HG03432 (cell line): ENCODE measurements at regions not wholly inside any gene's neighbourhood (a gene's known extent, or its start where the extent isn't known, plus 50 kb on each side); places are given as distances from the start of the nearest gene placed in this dataset.

Experiments used
- ATAC-seq: cut with Tn5 transposase; IDR thresholded peaks from one replicate; pipeline ENCODE4 v1.9.1; 2021; ENCODE audit warnings: mild to moderate bottlenecking, moderate library complexity; ENCODE audit not compliant: unreplicated experiment

GRCh38 chr20:10724449-10725173 lies 50.8 kb upstream of the JAG1 start:
- no peak for ATAC-seq

DNA sequence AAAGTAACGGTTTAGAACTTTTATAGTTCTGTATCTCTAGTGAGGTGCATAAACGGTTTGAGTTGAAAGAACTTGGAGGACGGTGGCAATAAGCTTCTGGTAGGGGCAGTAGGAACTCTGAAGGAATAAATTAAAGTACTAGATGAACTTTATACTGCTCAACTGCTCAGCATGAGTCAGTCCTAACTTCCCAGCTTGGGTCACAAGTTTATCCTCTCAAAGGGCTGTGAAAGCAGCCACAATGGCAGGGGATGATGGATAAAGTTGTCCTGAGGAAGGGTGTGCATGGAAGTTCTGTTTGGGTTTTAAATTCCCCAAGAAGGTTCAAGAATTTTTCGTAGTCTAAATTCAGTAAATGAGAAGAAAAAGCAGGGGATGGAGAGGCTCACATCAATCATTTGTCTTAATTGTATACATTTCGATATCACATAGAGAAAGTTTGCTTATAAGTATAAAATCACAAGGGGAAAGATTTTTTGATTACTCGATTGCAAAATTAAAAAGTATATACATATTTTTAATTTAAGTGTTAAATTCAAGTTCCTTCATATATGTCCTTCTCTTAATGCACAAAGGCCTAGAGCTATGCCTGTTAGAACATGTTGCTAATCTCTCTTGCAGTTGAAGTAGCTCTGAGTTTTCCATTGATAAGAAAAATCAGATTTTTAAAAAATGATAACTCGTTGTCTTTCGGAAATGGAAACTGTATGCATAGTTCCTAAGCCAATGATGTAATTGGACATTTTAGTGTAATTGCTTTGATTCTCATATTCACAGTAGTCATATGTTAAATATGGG lies 55.3 kb upstream of the JAG1 start:
- no peak for ATAC-seq

- ATAC-seq, result no peak
These were observed 56.0 kb upstream of the JAG1 start for GRCh38 chr20:10729785-10730184.

GRCh38 chr20:10730629-10731183 lies 56.9 kb upstream of the JAG1 start:
- ATAC-seq, result no peak

GRCh38 chr20:10731190-10731965 lies 57.6 kb upstream of the JAG1 start:
- ATAC-seq, result no peak

DNA sequence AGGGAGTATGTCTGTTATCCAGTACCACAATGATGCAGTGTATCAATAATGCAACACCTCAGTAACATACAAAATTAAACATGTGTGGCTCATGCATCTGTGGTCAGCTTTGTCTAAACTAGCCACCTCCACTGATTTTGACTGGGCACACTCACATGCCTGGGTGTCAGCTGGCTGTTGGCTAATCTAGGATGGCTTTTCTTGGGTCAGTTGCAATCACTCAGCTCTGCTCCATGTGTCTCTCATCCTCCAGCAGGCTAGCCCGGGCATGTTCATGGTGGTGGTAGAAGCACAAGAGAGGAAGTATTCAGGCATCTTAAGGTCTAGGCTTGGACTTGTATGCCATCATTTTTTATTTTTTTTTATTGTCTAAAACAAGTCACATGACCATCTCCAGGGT lies 59.3 kb upstream of the JAG1 start:
- ATAC-seq, result no peak

DNA sequence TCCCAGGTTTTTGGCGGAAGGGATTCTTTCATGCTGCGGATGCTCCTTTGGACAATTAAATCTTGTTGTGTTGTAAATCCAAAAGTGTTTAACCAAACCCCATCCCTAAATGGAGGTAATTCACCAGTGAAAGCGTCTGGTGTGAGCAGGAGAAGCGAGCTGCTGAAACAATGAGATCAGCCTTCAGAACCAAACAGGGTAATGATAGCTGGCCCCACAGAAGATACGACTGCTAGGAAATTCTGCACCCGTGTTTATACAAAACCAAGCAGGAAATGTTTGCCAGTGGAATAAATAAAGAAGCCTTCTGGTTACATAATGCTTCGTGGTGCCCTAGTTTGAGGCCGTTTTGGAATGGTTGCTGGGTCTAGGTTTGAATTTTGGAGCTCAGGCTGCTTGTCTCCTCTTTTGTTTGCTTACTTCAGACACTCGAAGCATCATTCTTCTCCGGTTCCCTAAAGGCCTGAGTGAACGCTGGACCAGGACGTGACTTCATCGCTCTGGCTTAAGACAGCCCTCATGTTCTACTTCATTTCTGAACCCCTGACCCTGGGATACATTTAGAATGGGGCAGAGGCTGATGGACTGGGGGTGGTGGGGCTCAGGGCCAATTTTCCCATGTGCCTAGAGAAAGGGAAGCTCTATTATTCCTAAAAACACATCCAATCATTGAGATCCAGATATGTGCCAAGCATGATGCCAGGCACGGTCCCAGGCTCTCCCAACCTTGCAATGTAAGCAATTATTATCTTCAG lies 61.6 kb upstream of the JAG1 start:
- no peak for ATAC-seq

DNA sequence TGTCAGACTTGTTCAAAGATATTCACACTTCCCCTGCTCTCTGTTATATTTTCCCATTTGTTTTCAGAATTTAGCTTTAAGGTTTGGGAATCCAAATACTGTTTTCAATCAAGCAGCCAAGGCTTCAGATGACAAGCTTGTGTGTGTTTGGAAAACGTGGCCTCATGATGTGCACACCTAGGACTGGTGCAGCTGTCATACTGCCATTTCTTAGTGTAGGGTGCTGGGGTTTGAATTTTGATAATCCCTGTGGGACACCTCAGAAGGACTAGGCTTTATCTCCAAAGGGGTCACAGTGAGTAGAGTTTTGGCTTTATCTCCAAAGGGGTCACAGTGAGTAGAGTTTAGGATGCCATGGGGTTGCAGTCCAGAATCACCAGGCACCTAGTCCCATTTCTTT lies 65.3 kb upstream of the JAG1 start:
- peak; percentile 10 for ATAC-seq

DNA sequence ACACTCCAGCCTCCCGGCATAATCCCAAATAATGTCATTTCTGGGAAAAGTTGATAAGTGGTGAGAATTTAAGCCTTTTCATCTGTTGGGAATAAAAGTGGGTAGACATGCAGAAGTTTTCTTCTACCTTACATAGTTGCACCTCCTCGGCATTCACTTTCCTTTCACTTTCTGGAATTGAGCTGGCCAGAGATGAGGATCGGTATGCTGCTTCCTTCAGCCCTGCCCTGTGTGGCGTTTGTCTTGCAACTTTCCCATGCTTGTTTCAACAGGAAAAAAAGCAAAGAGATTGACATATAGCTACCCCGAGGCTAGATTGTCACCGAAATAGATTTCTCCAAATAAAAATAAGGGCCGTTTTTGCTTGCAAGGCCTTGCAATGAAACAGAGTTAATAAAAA lies 65.8 kb upstream of the JAG1 start:
- peak; percentile 54 for ATAC-seq

GRCh38 chr20:10741060-10741459 lies 67.3 kb upstream of the JAG1 start:
- no peak for ATAC-seq

GRCh38 chr20:10745790-10746189 lies 72.0 kb upstream of the JAG1 start:
- no peak for ATAC-seq

GRCh38 chr20:10747019-10747418 lies 73.2 kb upstream of the JAG1 start:
- no peak for ATAC-seq

DNA sequence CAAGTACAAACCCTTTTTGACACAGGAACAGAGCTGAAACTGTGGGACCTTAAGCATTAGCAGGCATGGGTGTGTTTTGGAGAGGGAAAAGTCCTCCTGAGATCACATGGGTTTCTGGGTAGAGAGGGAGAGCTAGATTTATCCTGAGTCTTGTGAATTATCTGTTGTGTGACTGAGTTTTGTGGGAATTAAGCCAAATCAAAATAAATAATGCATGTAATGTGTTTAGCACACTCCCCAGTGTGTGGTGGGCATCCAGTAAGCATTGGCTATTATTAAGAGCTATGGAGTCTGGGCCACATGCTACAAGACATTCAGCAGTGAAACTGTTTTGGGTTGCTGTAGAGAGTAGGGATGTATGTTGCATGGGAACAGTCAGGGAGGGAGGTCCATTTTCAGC lies 75.3 kb upstream of the JAG1 start:
- no peak for ATAC-seq

GRCh38 chr20:10752206-10752605 lies 78.4 kb upstream of the JAG1 start:
- ATAC-seq, result no peak

- ATAC-seq, result no peak
These were observed 81.0 kb upstream of the JAG1 start for GRCh38 chr20:10754824-10755223.

GRCh38 chr20:10758446-10758845 lies 84.6 kb upstream of the JAG1 start:
- no peak for ATAC-seq

- ATAC-seq, result no peak
These were observed 87.4 kb upstream of the JAG1 start for GRCh38 chr20:10761232-10761631.

DNA sequence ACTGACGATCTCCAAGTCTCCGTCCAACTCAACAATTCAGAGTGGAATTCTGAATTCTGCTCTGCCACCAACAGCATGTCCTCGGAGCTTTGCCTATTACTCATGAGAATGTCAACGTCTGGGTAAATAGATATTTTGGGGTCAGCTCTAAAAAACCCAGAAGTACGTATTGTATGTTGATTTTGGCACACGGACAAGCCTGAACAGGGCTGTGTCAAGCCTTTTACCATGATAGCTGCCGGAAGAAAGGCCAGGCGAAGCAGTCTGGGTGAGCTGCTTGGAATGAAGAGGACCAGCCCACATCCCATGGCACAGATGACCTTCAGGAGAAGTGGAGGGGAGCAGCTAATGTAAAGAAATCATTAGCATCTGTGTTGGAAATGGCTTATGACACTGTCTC lies 88.0 kb upstream of the JAG1 start:
- no peak for ATAC-seq

DNA sequence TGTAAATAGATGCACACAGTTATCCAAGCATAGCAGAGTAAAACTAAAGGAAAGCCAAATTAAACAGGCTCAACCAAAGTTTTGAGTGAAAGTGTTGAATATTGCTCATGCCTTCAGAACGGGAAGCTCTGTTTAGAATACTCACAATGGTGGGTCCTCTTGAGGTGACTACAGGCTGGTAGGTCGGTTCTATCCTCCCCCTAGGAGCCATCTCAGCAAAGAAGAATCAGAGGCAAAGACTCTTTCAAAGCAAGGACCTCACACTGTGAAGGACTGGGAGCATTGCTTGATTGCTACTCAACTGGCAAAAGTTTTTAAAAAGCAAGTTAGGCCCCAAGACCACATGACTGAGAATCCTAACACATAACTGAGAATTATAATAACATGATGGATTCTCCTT lies 88.4 kb upstream of the JAG1 start:
- ATAC-seq, result no peak

GRCh38 chr20:10763112-10763511 lies 89.3 kb upstream of the JAG1 start:
- no peak for ATAC-seq

GRCh38 chr20:10769700-10770099 lies 95.9 kb upstream of the JAG1 start:
- no peak for ATAC-seq
